ENCODE measurements at regions not wholly inside any gene's neighbourhood (a gene's known extent, or its start where the extent isn't known, plus 50 kb on each side); places are given as distances from the start of the nearest gene placed in this dataset.

DNA sequence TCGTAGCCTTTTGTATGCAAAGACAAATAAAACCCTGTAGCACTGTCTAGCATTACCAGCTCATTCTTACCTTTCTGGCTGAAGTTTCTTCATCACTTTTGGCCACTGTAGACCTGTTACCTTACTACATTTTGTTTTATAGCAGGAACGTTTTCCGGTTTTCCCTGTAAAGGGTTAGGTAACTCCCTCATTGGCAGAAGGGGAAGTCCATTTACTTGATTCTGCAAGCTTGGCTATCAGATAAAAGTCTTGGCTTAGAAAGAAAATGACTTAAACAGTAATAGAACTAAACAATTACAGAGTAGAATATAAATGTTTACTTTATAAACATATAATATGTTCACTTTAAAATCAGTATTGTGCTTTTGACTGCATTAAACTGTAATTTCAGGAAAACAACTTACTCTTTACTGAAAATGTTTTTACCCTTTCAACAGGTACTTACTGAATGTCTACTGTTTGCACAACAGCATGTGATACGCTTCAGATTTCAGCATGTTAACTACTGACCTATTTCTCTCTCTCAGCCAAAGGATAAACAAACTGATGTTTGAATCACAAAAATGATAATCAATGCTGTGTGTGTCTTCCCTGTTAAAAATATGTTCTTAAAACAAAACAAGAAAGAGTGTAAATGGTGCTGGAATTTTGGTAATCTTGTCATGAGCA is 67.1 kb downstream of the OTUD1 start:
- TF ChIP-seq EZH2 (IDR thresholded peaks at IDR 0.05; ENCODE audit: low read depth, low read length, severe bottlenecking) (no peak), ZNF274 (IDR thresholded peaks at IDR 0.05; ENCODE audit: borderline replicate concordance, extremely low read depth, low read length) (no peak)
